GM11168 (cell line): ENCODE measurements at regions not wholly inside any gene's neighbourhood (a gene's known extent, or its start where the extent isn't known, plus 50 kb on each side); places are given as distances from the start of the nearest gene placed in this dataset.
"Not testable (repeated sequence)": the region's sequence is repeated elsewhere in the genome, so short reads cannot be mapped to it uniquely, and the experiment has no call there.

ENCODE experiments used
- in situ Hi-C: fragments of 300-500 bp; cut with MboI; formaldehyde crosslinking; loops from one replicate; pipeline ENCODE4 v1.12.0; 2022; ENCODE audit warnings: low sequenced_read_pairs; ENCODE audit not compliant: unreplicated experiment

GRCh38 chr1:22196041-22196440 lies 53.1 kb upstream of the WNT4 start:
- in situ Hi-C loops: no loop called here

GRCh38 chr1:22196641-22197040 lies 53.7 kb upstream of the WNT4 start:
- in situ Hi-C loops: no loop called here

GRCh38 chr1:22197644-22198043 lies 54.7 kb upstream of the WNT4 start:
- in situ Hi-C loops: no loop called here

GRCh38 chr1:22201023-22201422 lies 58.1 kb upstream of the WNT4 start:
- in situ Hi-C loops: no loop called here

- in situ Hi-C loops: no loop called here
Observed at GRCh38 chr1:22203335-22203734, 60.4 kb upstream of the WNT4 start.

- in situ Hi-C loops: no loop called here
Observed at GRCh38 chr1:22204057-22204840, 61.4 kb upstream of the WNT4 start.

GRCh38 chr1:22204989-22205913 lies 62.4 kb upstream of the WNT4 start:
- in situ Hi-C loops: no loop called here

- in situ Hi-C loops: no loop called here
Observed at GRCh38 chr1:22206551-22207125, 63.7 kb upstream of the WNT4 start.

- in situ Hi-C loops: no loop called here
Observed at GRCh38 chr1:22207511-22208267, 64.8 kb upstream of the WNT4 start.

GRCh38 chr1:22208268-22208972 lies 65.5 kb upstream of the WNT4 start:
- in situ Hi-C loops: no loop called here

GRCh38 chr1:22208973-22209378 lies 66.1 kb upstream of the WNT4 start:
- in situ Hi-C loops: no loop called here

GRCh38 chr1:22210176-22210575 lies 67.3 kb upstream of the WNT4 start:
- in situ Hi-C loops: no loop called here

- in situ Hi-C loops: no loop called here
Observed at GRCh38 chr1:22210636-22211035, 67.7 kb upstream of the WNT4 start.

- in situ Hi-C loops: not testable (repeated sequence)
Observed at GRCh38 chr1:22211459-22211858, 68.6 kb upstream of the WNT4 start.

GRCh38 chr1:22212400-22213233 lies 69.7 kb upstream of the WNT4 start:
- in situ Hi-C loops: no loop called here

- in situ Hi-C loops: no loop called here
Observed at GRCh38 chr1:22216210-22216883, 73.5 kb upstream of the WNT4 start.

- in situ Hi-C loops: no loop called here
Observed at GRCh38 chr1:22216966-22217365, 74.1 kb upstream of the WNT4 start.

- in situ Hi-C loops: no loop called here
Observed at GRCh38 chr1:22217811-22218460, 75.0 kb upstream of the WNT4 start.
